NCI-H748 (cell line): ENCODE measurements at regions not wholly inside any gene's neighbourhood (a gene's known extent, or its start where the extent isn't known, plus 50 kb on each side); places are given as distances from the start of the nearest gene placed in this dataset.

Source experiments
- DNase-seq: peaks from one replicate; lab custom pipeline; 2025; ENCODE audit not compliant: unreplicated experiment; lab: John Stamatoyannopoulos, UW

DNA sequence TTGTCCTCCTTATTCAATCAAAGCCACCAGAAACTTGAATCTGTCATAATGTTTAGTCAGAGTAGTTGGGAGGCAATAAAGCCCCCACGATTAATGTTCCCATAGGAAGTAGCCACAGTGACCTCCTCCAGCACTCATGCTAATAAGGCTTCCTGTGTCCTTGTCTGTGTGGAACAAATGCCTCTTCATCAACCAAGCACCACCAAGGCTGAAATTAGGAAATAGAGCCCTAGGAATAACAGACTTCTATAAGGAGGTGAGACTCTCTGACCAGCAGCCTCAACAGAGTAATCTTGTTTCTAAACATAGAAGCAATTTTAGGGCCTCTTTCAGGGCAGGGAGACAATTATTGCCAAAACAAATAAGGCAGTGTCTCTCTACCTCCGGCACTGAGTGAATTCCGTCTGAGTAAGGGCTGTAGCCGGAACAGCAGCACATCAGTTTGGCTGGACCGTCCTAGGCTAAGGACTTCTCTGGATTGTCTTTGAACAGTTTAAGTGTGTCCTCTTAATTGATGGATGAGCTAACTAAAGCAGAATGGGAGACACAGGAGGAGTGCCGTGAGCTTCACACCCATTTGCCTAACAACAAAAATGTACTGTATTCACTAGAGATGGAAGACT lies 329.2 kb upstream of the HAND2 start:
- no peak for DNase-seq

GRCh38 chr4:173858471-173858870 lies 328.4 kb upstream of the HAND2 start:
- no peak for DNase-seq

GRCh38 chr4:173857828-173858227 lies 327.8 kb upstream of the HAND2 start:
- DNase-seq, result no peak

GRCh38 chr4:173855015-173855414 lies 325.0 kb upstream of the HAND2 start:
- no peak for DNase-seq

DNA sequence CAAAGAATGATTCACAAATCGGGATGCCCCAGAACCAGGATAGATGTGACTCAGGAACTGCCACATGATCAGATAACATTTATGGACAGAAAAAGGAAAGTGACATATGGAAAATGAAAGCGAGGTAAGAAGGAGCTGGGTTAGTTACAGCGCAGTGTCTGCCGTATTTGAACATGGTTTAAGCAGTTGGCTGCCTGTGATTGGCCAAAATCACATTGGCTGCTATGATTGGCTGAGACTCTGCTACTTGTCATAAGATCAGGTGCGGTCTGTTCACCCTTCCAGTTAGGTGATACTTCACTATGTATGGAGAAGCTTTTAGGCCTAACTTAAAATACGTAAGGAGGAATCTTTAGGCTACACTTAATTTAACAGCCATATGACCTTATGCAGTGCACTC lies 322.7 kb upstream of the HAND2 start:
- DNase-seq, result no peak

DNA sequence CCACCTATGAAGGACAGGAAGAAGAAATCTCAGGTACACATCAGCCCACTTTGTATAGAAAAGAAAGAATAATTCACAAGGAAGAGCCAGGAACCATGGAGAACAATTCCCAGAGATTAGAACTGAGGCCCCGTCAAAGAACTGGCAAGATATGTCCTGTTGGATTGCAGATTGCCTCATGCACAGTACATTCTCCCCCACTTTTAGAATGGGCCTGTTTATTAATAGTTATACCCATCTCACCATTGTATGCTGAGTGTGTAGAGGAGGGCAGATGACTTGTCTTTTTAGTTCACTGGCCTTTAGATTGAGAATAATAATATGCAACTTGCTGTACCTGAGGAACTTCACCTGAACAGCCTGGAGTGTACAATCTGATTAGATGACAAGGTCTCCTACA lies 315.6 kb upstream of the HAND2 start:
- no peak for DNase-seq

DNA sequence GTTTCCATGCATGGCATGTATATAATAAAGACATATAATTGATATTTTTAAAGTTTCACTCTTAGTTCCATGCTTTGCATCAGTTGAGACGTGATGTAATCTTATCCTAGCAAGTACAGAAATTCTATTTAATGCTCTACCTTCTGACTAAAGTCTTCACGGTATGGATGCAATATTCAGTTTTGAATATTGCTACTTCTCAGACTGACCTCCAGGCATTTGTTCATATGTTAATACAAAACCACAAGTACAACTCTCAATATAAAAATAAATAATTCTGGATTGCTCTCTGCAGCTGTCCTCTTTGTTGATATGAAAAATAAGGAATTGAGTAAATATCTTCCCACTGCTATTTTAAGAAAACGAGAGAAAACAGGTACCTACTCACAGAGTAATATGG lies 309.8 kb upstream of the HAND2 start:
- DNase-seq, result no peak

GRCh38 chr4:173837517-173837916 lies 307.5 kb upstream of the HAND2 start:
- DNase-seq, result no peak

DNA sequence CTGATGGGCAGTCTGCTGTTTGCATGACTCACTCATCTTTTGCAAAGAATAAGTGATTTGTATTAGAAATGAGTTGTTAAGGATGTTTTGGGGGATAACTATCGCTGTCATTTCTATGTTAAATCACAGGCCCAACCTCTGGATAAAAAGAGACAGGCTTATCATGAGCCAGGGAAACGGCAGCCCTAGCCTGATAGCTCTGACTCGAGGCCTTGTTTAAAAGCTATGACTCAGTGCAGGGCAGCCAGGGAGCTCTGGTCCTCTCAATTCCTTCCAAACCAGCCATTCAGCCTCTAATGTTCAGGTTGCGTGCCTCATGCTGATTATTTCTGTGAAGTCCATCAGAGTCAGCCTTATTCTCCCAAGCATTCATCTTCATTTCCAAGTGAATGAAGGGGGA lies 305.9 kb upstream of the HAND2 start:
- peak; percentile 86 for DNase-seq

GRCh38 chr4:173834151-173834550 lies 304.1 kb upstream of the HAND2 start:
- peak; percentile 20 for DNase-seq

GRCh38 chr4:173829565-173829964 lies 299.5 kb upstream of the HAND2 start:
- no peak for DNase-seq

DNA sequence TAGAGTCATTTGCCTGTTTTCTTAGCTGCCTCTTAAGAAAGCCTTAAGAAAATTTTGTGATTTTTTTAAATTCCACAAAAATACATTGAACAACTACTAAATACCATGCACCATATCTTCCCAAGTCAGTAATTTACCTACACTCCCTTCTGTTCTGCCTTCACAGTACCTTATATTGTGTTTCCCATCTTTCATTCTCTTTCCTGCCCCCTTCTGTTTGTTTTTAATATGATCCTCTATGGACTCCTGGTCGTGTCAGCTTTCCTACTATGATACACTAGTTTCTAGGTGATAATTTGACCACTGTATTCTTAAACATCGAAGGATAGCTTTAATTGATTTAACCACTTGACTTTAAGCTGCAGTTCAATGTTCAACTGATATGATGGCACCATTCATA lies 297.7 kb upstream of the HAND2 start:
- no peak for DNase-seq

DNA sequence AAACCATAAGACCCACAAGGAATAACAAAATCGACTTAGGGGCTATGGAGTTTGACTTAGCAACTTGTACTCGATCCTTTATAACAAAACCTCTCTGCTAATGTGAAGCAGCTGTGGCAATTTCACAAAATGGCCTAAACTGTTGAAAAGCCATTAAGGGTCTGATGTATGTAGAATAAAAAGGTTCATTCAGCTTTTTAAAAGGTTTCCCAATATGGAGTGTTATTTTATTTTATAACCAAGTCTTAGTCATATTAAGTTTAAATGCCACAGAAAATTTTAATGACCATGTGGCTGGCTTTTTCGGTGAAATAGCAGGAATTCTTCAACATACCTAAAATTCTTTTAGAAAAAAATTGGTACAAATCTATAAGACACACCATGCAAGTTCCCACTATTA lies 291.8 kb upstream of the HAND2 start:
- DNase-seq, result no peak

- no peak for DNase-seq
Observed at GRCh38 chr4:173821036-173821435, 291.0 kb upstream of the HAND2 start.

DNA sequence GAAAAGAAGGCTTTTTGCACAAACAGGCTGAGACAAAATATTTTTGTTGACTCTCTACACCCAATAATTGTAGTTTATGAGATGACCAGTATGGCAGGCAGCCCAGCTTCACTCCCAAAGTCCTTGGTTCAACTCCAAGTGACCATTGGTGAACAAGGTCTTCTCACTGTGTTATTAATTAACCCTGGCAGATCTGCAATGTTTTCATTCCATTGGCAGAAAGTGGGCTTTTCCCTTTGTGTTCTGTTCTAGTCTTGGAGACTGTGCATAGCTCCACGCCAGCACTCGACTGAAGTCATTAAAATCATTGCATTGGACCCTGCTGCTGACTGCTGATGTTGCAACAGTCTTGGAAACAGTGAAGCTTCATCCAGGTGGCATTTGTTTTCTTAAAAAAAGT lies 277.3 kb upstream of the HAND2 start:
- no peak for DNase-seq

GRCh38 chr4:173805884-173806283 lies 275.9 kb upstream of the HAND2 start:
- no peak for DNase-seq

GRCh38 chr4:173802662-173803022 lies 272.6 kb upstream of the HAND2 start:
- DNase-seq, result no peak

DNA sequence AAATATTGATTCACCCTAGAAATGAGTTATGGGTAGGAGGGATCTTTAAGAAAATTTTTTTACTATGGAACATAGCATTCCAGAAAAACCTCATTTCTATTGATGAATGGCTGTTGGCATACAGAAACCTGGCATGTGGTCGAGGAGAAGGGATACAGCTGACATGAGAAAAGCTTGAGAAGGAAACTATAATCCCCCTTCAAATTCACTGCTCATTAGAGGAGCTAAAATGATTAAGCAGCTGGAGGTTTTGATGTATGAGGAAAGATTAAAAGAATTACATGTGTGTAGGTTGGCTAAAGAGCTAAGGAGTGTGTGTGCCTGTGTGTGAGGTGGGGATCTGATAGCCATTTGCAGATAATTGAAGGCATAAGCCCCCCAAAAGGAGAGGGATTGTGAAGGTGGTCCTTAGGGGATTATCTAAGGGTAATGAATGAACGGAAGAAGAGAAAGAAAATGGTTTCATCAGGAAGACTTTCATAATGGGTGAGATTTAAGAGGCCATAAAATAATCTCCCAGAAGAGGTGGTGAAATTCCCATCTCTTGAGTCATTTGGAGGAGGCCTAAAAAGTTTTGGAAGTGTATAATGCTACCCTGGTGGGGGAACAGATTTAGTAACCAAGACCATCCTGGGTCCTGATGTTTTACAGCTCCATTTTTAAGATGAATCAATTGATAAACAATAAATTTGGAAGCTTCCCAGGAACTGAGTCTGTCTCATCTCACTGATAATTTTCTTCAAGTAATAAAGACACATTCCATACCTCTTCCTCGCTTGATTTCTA lies 272.0 kb upstream of the HAND2 start:
- no peak for DNase-seq

GRCh38 chr4:173801361-173801760 lies 271.3 kb upstream of the HAND2 start:
- no peak for DNase-seq

GRCh38 chr4:173797296-173797695 lies 267.3 kb upstream of the HAND2 start:
- no peak for DNase-seq

GRCh38 chr4:173794662-173795061 lies 264.6 kb upstream of the HAND2 start:
- DNase-seq, result no peak

GRCh38 chr4:173793937-173794510 lies 264.0 kb upstream of the HAND2 start:
- DNase-seq, result no peak

DNA sequence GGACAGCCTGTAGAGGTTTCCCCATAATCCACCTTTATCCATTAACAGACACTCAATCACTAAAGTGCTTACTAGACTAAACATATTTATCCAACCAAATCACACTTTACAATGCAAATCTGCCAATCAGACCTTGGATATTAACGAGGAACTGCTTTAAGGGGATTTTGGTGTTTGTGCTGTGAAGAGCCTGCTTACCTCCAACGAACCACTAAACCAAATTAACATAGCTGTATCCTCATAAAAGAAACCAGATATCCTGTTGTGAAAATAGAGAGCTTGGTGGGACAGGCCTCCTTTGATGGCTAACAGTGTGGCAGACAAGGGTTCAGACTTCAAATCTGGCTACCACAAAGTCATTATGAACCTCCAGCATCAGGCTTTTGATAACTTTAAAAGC lies 252.6 kb upstream of the HAND2 start:
- DNase-seq, result peak; percentile 9
